GM12872 (cell line): ENCODE measurements at regions not wholly inside any gene's neighbourhood (a gene's known extent, or its start where the extent isn't known, plus 50 kb on each side); places are given as distances from the start of the nearest gene placed in this dataset.

Experiments
- CTCF ChIP-seq: IDR thresholded peaks from 3 replicates; pipeline ENCODE4 v1.5.1; 2011; ENCODE audit warnings: low read depth, mild to moderate bottlenecking, low read length, moderate library complexity; ENCODE audit not compliant: insufficient read depth

GRCh38 chr7:132004529-132004928 is 448.1 kb upstream of the PODXL start:
- no peak for TF ChIP-seq CTCF

- TF ChIP-seq CTCF: no peak
These were observed 446.0 kb upstream of the PODXL start for GRCh38 chr7:132002343-132002968.

GRCh38 chr7:132001146-132001545 is 444.7 kb upstream of the PODXL start:
- TF ChIP-seq CTCF: no peak

GRCh38 chr7:131999193-131999592 is 442.8 kb upstream of the PODXL start:
- TF ChIP-seq CTCF: no peak

- no peak for TF ChIP-seq CTCF
These were observed 438.9 kb upstream of the PODXL start for GRCh38 chr7:131995324-131995723.

- TF ChIP-seq CTCF: no peak
These were observed 420.0 kb upstream of the PODXL start for GRCh38 chr7:131976411-131976810.

GRCh38 chr7:131974671-131975070 is 418.2 kb upstream of the PODXL start:
- no peak for TF ChIP-seq CTCF

GRCh38 chr7:131972251-131972650 is 415.8 kb upstream of the PODXL start:
- no peak for TF ChIP-seq CTCF
